K562 (cell line): ENCODE measurements at regions not wholly inside any gene's neighbourhood (a gene's known extent, or its start where the extent isn't known, plus 50 kb on each side); places are given as distances from the start of the nearest gene placed in this dataset.

Experiments
- ATAC-seq: fragments of 200-7000 bp; cut with Tn5 transposase; 3 replicates; pipeline ENCODE4 v1.9.1; 2020; ENCODE audit warnings: moderate library complexity
- BruUV-seq: library from RNA; stranded (reverse); fragments of 400-500 nt; replicated peaks from 2 replicates; lab custom pipeline; 2021; lab: Mats Ljungman, UMichigan
- CTCF ChIA-PET: fragments of 300-600 bp; formaldehyde crosslinking; extraction: SDS; loops from one replicate; lab custom pipeline; 2021; ENCODE audit warnings: low intra/inter-chr PET ratio; lab: Yijun Ruan, JAX
- POLR2A ChIA-PET: fragments of 300-600, 350-650 bp; sonication (Branson Sonifier 250); formaldehyde crosslinking; extraction: SDS; loops from one replicate; lab custom pipeline; 2021; ENCODE audit warnings: antibody characterized with exemption, inconsistent platforms; lab: Yijun Ruan, JAX
- DNase-seq, 4 experiments: peaks; one replicate each; pipeline versions ENCODE4 v3.0.0 to v3.0.0-alpha.2; 2011 to 2018; ENCODE audit warnings: low spot score in 3 of 4, mixed read lengths in 3 of 4; ENCODE audit errors: extremely low read depth in 1 of 4
- FAIRE-seq: peaks from 2 replicates; lab custom pipeline; 2011; peaks lifted over from hg19 to GRCh38; lab: Jason Lieb, UNC
- H2AFZ ChIP-seq: 2 replicates; pipeline ENCODE4 v1.6.0; 2011; ENCODE audit warnings: low read depth, low read length, control low read depth, inconsistent platforms
- H3K27ac ChIP-seq: fragments of 200-600 bp; 3 replicates; pipeline ENCODE4 v1.8.0; 2011; ENCODE audit warnings: low read depth, mild to moderate bottlenecking, control low read depth, inconsistent platforms, low read length, moderate library complexity, mixed read lengths; ENCODE audit errors: extremely low read depth
- H3K27me3 ChIP-seq, 2 experiments: fragments of 300-600 bp in 1 of 2; 2 replicates in 1 of 2; 3 replicates in 1 of 2; pipeline versions ENCODE4 v1.6.0 to v1.8.0; 2011; ENCODE audit warnings: inconsistent platforms in 2 of 2, low read length in 2 of 2, mild to moderate bottlenecking in 1 of 2, mixed read lengths in 1 of 2, moderate library complexity in 1 of 2; ENCODE audit not compliant: control insufficient read depth in 2 of 2, insufficient read depth in 2 of 2
- H3K36me3 ChIP-seq: fragments of 300-600 bp; 3 replicates; pipeline ENCODE4 v1.8.0; 2011; ENCODE audit warnings: mild to moderate bottlenecking, low read length, inconsistent platforms; ENCODE audit not compliant: control insufficient read depth, insufficient read depth
- H3K4me1 ChIP-seq, 2 experiments: fragments of 200-600 bp in 1 of 2; replicated peaks in 1 of 2; 2 replicates in 1 of 2; 3 replicates in 1 of 2; pipeline versions ENCODE4 v1.5.1 to v1.8.0; 2011; ENCODE audit warnings: inconsistent platforms in 2 of 2, low read length in 2 of 2, mild to moderate bottlenecking in 1 of 2, mixed read lengths in 1 of 2, moderate library complexity in 1 of 2; ENCODE audit not compliant: control insufficient read depth in 2 of 2, insufficient read depth in 2 of 2
- H3K4me2 ChIP-seq: 2 replicates; pipeline ENCODE4 v1.6.1; 2011; ENCODE audit warnings: low read length, control low read depth, inconsistent platforms, mixed read lengths; ENCODE audit not compliant: insufficient read depth
- H3K4me3 ChIP-seq: fragments of 200-600 bp; sonication (generic), shearing (Covaris generic); 2 replicates; pipeline ENCODE4 v1.5.1; 2016; ENCODE audit warnings: control low read depth, inconsistent platforms
- H3K79me2 ChIP-seq: fragments of 200-600 bp; 3 replicates; pipeline ENCODE4 v1.8.0; 2011; ENCODE audit warnings: low read length, inconsistent platforms; ENCODE audit not compliant: control insufficient read depth, insufficient read depth
- H3K9ac ChIP-seq, 2 experiments: 2 replicates each; pipeline versions ENCODE4 v1.6.0 to v1.6.1; 2011; ENCODE audit warnings: low read depth in 2 of 2, low read length in 2 of 2, control low read depth in 1 of 2, inconsistent platforms in 1 of 2, mild to moderate bottlenecking in 1 of 2, mixed read lengths in 1 of 2; ENCODE audit not compliant: insufficient read depth in 1 of 2
- H3K9me1 ChIP-seq: one replicate; pipeline ENCODE4 v1.6.0; 2011; ENCODE audit warnings: inconsistent platforms, mild to moderate bottlenecking, low read length, moderate library complexity; ENCODE audit not compliant: control insufficient read depth, insufficient read depth
- H3K9me3 ChIP-seq: replicated peaks from 2 replicates; pipeline ENCODE4 v1.5.1; 2011; ENCODE audit warnings: low read depth, low read length, inconsistent platforms; ENCODE audit not compliant: control insufficient read depth, insufficient read depth
- H4K20me1 ChIP-seq: replicated peaks from 2 replicates; pipeline ENCODE4 v1.6.1; 2011; ENCODE audit warnings: low read length, inconsistent platforms, mixed read lengths; ENCODE audit not compliant: control insufficient read depth, insufficient read depth
- BRF1 ChIP-seq: IDR thresholded peaks from 3 replicates; pipeline ENCODE4 v1.6.1; 2011; ENCODE audit warnings: borderline replicate concordance, mild to moderate bottlenecking; ENCODE audit not compliant: insufficient read length; ENCODE audit errors: extremely low read depth
- COPS2 ChIP-seq: fragments of 450-650 bp; conservative IDR thresholded peaks from 2 replicates; pipeline ENCODE4 v1.6.1; 2016; ENCODE audit warnings: mild to moderate bottlenecking, moderate library complexity
- HDAC8 ChIP-seq: fragments of 450-650 bp; IDR thresholded peaks from 2 replicates; pipeline ENCODE4 v1.6.1; 2016; ENCODE audit warnings: mild to moderate bottlenecking, missing genetic modification characterization, moderate library complexity, missing compliant biosample characterization
- HNRNPH1 ChIP-seq: fragments of 200-400 bp; formaldehyde crosslinking; optimal IDR thresholded peaks from 2 replicates; pipeline ENCODE3; 2017; ENCODE audit warnings: low read depth, mild to moderate bottlenecking, low read length, moderate library complexity
- MEIS2 ChIP-seq: fragments of 450-650 bp; IDR thresholded peaks from 2 replicates; pipeline ENCODE4 v1.6.1; 2014; ENCODE audit warnings: mild to moderate bottlenecking; ENCODE audit not compliant: partially characterized antibody
- MTA3 ChIP-seq: fragments of 450-650 bp; formaldehyde crosslinking; IDR thresholded peaks from 2 replicates; pipeline ENCODE4 v1.6.1; 2017; ENCODE audit warnings: mild to moderate bottlenecking, borderline replicate concordance
- WGBS: fragments of 100-300 bp; shearing (Covaris generic); methylation state at CpG from one replicate; pipeline ENCODE4 v1.1.6; 2016; ENCODE audit warnings: low coverage, mixed read lengths; ENCODE audit not compliant: insufficient coverage; ENCODE audit errors: missing lambda C conversion rate; 5-methylcytosine and 5-hydroxymethylcytosine counted together
- in situ Hi-C: fragments of 300-500 bp; cut with MboI; formaldehyde crosslinking; loops from 4 replicates; pipeline ENCODE4 v1.15.0; 2018; ENCODE audit warnings: inconsistent platforms, mixed read lengths
- intact Hi-C: fragments of 100-400 bp; cut with micrococcal nuclease; formaldehyde crosslinking; loops from 2 replicates; pipeline ENCODE4 v1.14.2; 2022
- TF ChIP-seq, protein P1 (sequence below): sonication (generic); formaldehyde crosslinking; IDR thresholded peaks from 2 replicates; pipeline ENCODE4 v1.8.0; 2022; ENCODE audit warnings: mild to moderate bottlenecking, missing genetic modification reagents
- TF ChIP-seq, protein P2 (sequence below), 3 experiments: fragments of 200-800 bp in 1 of 3; sonication (Bioruptor generic) in 1 of 3; sonication (generic) in 1 of 3; formaldehyde crosslinking in 1 of 3; IDR thresholded peaks; 2 replicates each; pipeline versions ENCODE4 v1.6.1 to v1.8.0; 2016 to 2022; ENCODE audit warnings: mild to moderate bottlenecking in 2 of 3, missing compliant biosample characterization in 2 of 3, missing genetic modification characterization in 2 of 3, missing genetic modification reagents in 1 of 3

- H3K36me3 ChIP-seq = no peaks in the 10 kb centered on the region
- intact Hi-C loops (no loop called here), in situ Hi-C loops (no loop called here)
- H3K9me1 ChIP-seq = no peaks in the 10 kb centered on the region
- no peaks in the 10 kb centered on the region for H3K79me2 ChIP-seq
- no peak overlapping the region for H3K9ac ChIP-seq
- H3K27me3 ChIP-seq = no peaks in the 10 kb centered on the region
- BruUV-seq = no TSS peak
- H3K9me3 ChIP-seq = no peaks in the 10 kb centered on the region
- WGBS = 0% methylated on average over 1 of the region's 1 CpG
- TF ChIP-seq MEIS2 = no peak
- no peak for TF ChIP-seq MTA3
- TF ChIP-seq, protein P1, sequence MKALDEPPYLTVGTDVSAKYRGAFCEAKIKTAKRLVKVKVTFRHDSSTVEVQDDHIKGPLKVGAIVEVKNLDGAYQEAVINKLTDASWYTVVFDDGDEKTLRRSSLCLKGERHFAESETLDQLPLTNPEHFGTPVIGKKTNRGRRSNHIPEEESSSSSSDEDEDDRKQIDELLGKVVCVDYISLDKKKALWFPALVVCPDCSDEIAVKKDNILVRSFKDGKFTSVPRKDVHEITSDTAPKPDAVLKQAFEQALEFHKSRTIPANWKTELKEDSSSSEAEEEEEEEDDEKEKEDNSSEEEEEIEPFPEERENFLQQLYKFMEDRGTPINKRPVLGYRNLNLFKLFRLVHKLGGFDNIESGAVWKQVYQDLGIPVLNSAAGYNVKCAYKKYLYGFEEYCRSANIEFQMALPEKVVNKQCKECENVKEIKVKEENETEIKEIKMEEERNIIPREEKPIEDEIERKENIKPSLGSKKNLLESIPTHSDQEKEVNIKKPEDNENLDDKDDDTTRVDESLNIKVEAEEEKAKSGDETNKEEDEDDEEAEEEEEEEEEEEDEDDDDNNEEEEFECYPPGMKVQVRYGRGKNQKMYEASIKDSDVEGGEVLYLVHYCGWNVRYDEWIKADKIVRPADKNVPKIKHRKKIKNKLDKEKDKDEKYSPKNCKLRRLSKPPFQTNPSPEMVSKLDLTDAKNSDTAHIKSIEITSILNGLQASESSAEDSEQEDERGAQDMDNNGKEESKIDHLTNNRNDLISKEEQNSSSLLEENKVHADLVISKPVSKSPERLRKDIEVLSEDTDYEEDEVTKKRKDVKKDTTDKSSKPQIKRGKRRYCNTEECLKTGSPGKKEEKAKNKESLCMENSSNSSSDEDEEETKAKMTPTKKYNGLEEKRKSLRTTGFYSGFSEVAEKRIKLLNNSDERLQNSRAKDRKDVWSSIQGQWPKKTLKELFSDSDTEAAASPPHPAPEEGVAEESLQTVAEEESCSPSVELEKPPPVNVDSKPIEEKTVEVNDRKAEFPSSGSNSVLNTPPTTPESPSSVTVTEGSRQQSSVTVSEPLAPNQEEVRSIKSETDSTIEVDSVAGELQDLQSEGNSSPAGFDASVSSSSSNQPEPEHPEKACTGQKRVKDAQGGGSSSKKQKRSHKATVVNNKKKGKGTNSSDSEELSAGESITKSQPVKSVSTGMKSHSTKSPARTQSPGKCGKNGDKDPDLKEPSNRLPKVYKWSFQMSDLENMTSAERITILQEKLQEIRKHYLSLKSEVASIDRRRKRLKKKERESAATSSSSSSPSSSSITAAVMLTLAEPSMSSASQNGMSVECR (CRISPR knock-in tag) = no peak
- TF ChIP-seq HDAC8 (tag) = no peak
- no peak for TF ChIP-seq BRF1
- no peak for TF ChIP-seq COPS2
- TF ChIP-seq, protein P2, sequence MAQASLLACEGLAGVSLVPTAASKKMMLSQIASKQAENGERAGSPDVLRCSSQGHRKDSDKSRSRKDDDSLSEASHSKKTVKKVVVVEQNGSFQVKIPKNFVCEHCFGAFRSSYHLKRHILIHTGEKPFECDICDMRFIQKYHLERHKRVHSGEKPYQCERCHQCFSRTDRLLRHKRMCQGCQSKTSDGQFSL (CRISPR knock-in tag; IDR thresholded peaks at IDR 0.05) = no peak
- TF ChIP-seq, protein P2 (tag; IDR thresholded peaks at IDR 0.05) = no peak
- no peak for TF ChIP-seq HNRNPH1
- H3K27ac ChIP-seq = no peak overlapping the region
- no peak for ATAC-seq
- ChIA-PET CTCF (no interaction called here), POLR2A (no interaction called here)
- no peak for DNase-seq
- no peak overlapping the region for H3K4me2 ChIP-seq
- H3K4me3 ChIP-seq = no peak overlapping the region
- H3K4me1 ChIP-seq = no peaks in the 10 kb centered on the region
- H4K20me1 ChIP-seq = no peaks in the 10 kb centered on the region
- H2AFZ ChIP-seq = no peak overlapping the region
- no peak for FAIRE-seq
Measured at GRCh38 chr6:82488403-82488802, 124.8 kb downstream of the TPBG start.
